OCI-LY3 (cell line): ENCODE measurements at regions not wholly inside any gene's neighbourhood (a gene's known extent, or its start where the extent isn't known, plus 50 kb on each side); places are given as distances from the start of the nearest gene placed in this dataset.

Experiments
- CTCF ChIP-seq: fragments of 200-600, 300-600 bp; sonication (generic); IDR thresholded peaks from 2 replicates; pipeline ENCODE4 v1.5.1; 2014; ENCODE audit warnings: antibody characterized with exemption, low read length, low read depth
- EZH2phosphoT487 ChIP-seq: fragments of 200-600 bp; shearing (Covaris generic); IDR thresholded peaks from 2 replicates; pipeline ENCODE4 v1.6.1; 2018; ENCODE audit warnings: antibody characterized with exemption, mixed run types, low read depth

GRCh38 chr18:22550861-22551260, 133.1 kb upstream of the CTAGE1 start:
- no peak for TF ChIP-seq CTCF
- no peak for TF ChIP-seq EZH2phosphoT487
